ENCODE measurements at regions not wholly inside any gene's neighbourhood (a gene's known extent, or its start where the extent isn't known, plus 50 kb on each side); places are given as distances from the start of the nearest gene placed in this dataset.

- DNase-seq, result no peak
These were observed 110.7 kb upstream of the CTSC start for GRCh38 chr11:88448131-88448670.

- DNase-seq, result no peak
These were observed 109.7 kb upstream of the CTSC start for GRCh38 chr11:88447281-88447680.

- no peak for DNase-seq
These were observed 101.8 kb upstream of the CTSC start for GRCh38 chr11:88439356-88439755.

DNA sequence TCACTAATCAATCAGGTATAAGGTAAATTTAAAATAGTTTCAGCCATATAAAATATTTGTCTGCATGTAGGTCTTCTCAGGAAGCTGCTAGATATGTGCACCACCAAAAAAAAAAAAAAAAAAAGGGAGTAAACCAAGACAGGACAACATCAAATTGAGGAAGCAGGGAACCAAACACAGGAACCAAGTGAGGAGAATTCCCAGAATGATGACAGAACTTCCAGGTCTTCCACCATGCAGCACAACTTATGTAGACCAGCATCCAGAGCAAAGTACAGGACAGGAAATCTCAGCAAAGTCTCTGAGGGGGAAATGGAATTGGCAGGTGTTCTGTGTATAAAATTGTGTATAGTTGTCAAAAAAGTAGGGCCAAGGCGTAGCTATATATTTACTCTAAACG, 101.2 kb upstream of the CTSC start:
- DNase-seq, result no peak

DNA sequence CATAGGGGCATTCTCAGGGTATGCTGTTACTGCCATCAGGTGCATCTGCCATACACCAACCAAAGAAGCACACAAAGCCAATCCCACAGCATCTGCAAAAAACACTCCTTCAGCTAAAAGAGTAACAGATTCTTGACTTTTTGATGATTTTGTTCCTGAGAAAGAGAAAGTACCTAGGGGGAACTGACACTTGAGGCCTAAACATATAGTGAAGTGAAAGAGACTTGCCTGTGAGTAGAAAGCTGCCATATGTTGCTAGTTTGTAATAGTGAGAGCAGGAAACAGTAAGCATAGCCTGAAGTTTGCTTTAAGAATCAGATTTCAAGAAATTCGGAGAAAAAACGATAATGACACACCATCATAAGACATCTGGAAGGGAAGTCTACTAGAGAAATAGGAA, 97.9 kb upstream of the CTSC start:
- no peak for DNase-seq

DNA sequence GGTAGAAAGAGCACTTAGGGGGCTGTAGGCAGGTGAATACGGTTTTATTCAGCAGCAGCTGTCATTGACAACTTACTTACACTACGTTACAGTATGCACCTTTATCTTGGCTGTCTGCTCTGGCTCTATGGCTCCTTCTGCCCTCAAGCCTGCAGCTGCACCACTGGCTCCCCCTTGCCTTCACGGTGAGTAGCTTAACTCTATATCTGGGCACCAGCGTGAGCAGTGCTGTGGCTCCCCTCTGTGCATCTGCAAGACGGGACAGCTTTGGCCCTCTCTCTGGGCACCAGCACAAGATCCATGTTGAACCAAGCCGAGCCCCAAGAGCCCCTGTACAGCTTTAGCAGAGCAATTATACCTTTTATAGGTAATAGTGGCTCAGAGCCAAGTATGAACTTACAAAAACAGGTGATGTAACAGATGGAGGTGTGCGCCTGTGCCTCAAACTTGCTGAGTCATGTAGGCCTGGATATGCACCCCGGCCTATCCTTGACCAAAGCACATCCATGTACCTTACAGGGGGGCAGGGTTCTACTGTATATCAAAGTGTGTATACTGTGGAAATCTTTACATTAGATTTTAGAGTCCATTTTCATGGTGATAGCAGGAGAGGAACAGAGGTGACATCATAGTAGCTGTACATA, 96.9 kb upstream of the CTSC start:
- DNase-seq, result no peak

- no peak for DNase-seq
These were observed 96.1 kb upstream of the CTSC start for GRCh38 chr11:88433536-88434230.

DNA sequence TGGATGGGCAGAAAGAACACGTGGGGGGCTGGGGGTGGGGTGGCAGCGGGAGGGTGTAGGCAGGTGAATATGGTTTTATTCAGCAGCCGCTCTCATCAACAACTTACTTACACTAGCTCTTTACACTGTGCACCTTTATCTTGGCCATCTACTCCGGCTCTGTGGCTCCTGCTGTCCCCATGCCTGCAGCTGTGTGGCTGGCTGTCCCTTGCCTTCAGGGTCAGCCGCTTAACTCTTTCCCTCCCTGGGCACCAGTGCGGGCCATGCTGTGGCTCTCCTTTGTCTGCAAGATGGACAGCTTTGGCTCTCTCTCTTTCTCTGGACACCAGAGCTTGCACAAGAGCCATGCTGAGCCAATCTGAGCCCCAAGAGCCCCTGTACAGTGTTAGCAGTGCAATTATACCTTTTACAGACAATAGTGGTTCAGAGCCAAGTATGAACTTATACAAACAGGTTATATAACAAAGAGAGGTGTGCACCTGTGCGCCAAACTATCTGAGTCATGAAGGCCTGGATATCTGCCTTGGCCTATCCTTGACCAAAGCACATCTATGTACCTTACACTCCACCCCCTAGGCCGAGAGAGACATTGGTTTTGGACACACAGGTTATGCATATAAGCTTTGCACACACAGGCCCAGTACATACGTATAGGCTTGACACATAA, 94.3 kb upstream of the CTSC start:
- no peak for DNase-seq

DNA sequence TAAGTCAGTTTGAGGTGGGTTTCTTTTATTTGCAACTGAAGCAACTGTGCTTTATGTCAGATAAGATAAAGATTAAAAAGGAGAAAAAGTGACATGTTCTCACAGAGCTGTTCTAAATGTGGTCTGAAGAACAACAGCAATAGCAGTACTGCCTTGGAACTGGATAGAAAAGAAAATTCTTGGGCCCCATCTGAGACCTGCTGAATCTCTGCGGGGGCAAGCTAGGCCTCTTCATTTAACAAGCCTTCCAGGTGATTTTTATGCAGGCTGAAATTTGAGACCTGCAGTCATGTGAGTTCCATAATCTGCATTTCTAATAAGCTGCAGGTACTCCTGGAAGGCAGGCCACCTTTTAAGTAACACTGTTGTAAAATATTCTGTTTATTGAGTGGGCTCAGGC, 91.4 kb upstream of the CTSC start:
- no peak for DNase-seq

DNA sequence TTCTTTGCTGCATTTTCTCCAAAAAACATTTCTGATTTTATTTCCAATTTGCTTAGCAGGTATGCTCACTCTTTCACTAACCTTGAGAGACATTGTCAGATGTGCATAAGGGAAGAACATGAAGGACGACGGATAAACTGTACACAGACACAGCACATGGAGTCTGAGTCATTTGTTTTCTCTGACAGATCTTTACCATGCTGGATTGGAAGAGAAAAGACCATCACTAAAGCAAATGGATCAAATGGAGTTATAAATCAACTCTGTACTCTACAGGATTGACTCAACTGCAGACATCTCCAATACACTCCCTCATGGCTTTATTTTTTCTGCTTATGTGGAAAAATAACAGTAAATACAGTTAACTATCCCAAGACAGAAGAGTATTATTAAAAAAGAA, 90.2 kb upstream of the CTSC start:
- DNase-seq, result no peak

- no peak for DNase-seq
These were observed 87.3 kb upstream of the CTSC start for GRCh38 chr11:88424881-88425280.

DNA sequence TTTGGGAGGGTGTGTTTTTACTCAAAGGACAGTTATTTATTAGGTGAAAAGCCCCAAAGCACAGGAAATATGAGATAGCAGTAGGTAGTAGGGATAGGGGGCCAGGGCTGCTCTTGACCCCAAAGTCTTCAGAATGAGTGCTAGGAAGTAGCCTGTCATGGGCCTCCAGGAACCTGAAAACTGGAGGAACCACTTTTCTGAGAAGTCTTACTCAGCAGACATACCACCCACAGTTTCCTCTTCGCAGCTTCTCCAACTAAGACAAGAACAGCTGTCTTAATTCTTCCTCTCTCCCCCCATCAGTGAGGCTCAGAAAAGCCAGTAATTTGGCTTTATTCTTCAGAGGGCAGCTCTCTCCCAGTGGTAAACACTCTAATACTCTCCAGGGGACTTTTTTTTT, 84.0 kb upstream of the CTSC start:
- no peak for DNase-seq

GRCh38 chr11:88420165-88420791, 82.7 kb upstream of the CTSC start:
- DNase-seq, result no peak

DNA sequence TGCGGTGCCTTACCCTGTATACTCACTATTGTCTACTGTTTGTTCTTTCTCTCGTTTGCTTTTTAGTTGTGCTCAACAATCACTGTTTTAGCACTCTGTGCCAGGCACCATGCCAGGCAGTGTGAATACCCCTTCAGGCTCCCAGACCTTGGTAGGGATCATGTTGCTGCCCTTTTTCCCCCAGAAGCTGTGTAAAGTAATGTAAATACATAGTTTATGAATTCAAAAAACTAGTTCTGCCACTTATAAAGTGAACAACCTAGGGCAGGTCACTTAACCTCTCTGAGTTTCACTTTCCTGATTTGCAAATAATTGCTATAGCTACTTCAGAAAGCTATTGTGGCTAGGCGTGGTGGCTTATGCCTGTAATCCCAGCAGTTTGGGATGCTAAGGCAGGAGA, 81.0 kb upstream of the CTSC start:
- DNase-seq, result no peak

- no peak for DNase-seq
These were observed 78.0 kb upstream of the CTSC start for GRCh38 chr11:88415495-88415894.

DNA sequence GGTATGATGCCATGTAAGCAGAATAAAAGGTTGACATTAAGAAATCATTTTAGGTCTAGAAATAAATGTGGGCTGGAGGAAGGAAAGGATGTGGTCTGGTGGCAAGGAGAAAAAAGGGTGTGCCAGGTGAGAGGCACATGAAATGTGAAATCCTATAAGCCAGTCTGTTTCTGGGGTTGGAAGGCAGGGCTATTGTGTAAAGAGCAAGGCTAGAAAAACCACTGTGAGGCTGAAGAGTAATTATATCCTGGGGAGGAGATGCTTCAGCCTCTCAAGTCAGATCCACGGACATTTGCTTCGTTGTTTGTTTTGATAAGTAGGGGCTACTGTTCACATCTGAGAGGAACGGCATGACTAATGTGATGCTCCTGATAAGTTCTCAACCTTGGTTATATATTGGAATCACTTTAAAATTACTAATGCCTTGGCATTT, 77.5 kb upstream of the CTSC start:
- DNase-seq, result peak; percentile 49

DNA sequence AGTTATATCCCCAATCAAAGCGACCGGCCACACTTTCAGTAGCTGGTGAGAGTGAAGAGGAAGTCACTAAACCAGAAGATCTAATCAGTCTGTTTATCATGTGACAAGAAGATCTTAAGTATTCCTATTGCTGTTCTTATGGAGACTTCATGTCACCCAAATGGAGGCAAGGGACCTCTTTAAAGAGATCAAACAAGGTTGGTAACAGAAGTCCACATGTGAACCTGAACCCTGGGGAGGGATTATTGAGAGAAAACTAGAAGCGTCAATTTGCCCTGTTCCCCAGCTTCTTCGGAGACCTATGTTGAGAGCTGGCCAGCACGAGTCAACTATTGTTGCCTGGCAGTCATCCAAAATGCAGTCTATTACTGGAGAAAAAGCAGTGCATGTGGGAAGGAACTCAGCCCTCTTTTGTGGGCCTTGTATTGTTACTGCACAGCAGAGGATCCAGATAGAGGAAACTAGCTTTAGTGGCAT, 76.9 kb upstream of the CTSC start:
- peak; percentile 42 for DNase-seq

DNA sequence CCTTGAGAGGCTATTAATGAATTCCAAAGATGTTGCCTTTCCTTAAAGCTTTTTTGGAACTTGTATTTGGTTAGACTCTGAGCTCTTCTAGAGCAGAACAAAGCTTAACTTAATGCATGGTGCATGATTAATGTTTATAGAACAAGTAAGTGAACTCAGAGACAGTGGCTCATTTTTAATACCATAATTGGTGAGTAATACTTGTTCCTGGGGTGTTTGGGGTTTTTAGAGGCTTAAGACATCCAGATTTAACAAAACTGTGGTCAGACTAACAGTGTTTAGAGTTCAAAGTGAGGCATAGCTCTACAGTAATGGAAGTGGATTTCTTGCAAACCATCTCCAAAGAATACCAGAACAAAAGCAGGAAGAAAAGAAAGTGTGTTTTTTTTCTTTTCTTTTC, 73.7 kb upstream of the CTSC start:
- DNase-seq, result no peak

DNA sequence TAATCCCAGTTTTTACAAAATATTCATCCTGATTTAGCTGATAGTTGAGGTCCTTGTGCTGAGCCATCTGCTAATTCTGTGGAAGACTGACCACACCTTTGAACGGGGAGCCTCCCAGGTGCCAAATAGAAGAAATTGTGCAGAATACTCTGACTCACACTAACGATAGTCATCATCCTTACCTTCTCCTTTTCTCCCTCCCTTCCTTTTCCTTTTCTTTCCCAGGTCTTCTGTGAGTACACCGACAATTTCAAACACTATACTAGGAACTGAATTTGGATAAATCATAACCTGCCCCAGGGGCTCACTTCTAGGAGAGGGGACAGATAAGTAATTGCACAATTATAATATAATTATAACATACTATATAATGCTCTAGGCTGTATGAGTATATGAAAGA, 73.1 kb upstream of the CTSC start:
- DNase-seq, result no peak

DNA sequence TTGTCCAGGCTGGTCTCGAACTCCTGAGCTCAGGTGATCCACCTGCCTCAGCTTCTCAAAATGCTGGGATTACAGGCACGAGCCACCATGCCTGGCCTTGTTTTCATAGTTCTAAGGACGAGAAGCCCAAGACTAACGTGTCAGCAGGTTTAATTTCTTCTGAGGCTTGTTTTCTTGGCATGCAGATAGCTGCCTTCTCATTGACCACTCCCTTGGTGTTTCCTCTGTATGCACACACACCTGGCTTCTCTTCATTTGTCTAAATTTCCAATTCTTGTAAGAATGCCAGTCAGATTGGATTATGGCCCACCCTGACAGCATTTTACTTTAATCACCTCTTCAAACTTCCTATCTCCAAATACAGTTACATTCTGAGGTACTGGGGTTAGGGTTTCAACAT, 72.5 kb upstream of the CTSC start:
- DNase-seq, result no peak

DNA sequence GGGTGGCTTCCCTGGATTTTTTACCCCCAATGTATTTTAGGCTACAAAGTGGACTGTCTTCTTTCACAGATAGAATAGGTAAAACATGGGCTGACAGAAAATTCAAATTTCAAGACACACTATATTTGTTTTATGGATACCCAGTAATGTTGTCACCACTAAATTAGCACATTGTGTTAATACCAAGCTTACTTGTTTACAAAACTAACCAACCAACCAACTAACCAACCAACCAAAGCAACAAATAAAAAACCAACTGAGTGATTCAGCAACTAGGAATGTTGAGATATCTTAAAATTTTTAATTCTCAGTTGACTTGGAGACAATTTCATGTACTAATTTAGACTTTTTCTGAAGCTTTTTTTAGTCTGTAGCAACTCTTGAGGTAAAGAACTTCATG, 69.3 kb upstream of the CTSC start:
- DNase-seq, result no peak

- DNase-seq, result no peak
These were observed 68.3 kb upstream of the CTSC start for GRCh38 chr11:88405853-88406252.

DNA sequence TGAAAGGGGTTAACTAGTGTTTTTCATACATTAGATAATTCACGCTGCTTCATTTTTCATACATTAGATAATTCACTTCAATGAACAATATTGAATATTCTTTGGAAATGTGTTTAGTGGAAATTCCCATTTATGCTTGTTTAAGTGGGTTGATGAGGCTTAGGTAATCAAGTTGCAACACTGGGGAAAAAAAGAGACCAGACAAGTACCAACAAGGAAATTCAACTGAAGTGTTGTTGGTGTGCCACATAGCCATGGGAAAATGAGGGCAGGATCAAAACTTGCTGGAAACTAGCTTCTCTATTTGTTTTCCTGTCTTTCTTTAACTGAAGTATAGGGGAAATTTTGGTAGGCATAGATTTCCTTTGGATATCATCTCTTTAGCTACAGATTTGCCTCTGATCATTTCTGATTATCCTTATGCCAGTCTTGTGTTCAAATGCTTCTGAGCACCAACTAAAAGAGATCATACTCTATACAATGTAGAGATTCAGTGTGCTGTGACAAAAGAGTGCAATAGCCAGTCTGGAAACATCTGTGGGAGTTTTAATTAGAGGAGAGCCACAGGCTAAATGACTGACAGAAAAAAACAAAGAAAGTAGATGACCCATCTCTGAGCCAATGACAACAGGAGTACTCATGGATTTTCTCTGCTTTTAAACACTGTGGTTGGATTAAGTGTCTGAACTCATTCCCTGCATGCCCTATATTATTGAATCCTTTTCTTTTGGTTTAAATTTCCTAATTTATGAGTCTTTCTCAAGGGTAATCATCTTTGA, 67.6 kb upstream of the CTSC start:
- no peak for DNase-seq
